GM23338 (cell line): ENCODE measurements at regions not wholly inside any gene's neighbourhood (a gene's known extent, or its start where the extent isn't known, plus 50 kb on each side); places are given as distances from the start of the nearest gene placed in this dataset.

Experiments used
- EZH2 ChIP-seq: fragments of 200-600 bp; sonication (generic); IDR thresholded peaks from one replicate; pipeline ENCODE4 v1.8.0; 2017; ENCODE audit warnings: antibody characterized with exemption, mild to moderate bottlenecking, low read depth; ENCODE audit not compliant: unreplicated experiment
- NANOG ChIP-seq: IDR thresholded peaks from 2 replicates; pipeline ENCODE4 v1.6.1; 2016; ENCODE audit warnings: antibody characterized with exemption, borderline replicate concordance
- TF ChIP-seq, protein P1 (sequence below): IDR thresholded peaks from one replicate; pipeline ENCODE4 v1.6.1; 2018; ENCODE audit warnings: antibody characterized with exemption; ENCODE audit not compliant: unreplicated experiment
- TF ChIP-seq, protein P2 (sequence below), 2 experiments: fragments of 200-600 bp in 1 of 2; sonication (generic) in 1 of 2; conservative IDR thresholded peaks; 2 replicates each; pipeline versions ENCODE4 v1.5.1 to v1.6.1; 2016 to 2017; ENCODE audit warnings: antibody characterized with exemption in 2 of 2, low read depth in 2 of 2, mild to moderate bottlenecking in 2 of 2, moderate library complexity in 1 of 2

DNA sequence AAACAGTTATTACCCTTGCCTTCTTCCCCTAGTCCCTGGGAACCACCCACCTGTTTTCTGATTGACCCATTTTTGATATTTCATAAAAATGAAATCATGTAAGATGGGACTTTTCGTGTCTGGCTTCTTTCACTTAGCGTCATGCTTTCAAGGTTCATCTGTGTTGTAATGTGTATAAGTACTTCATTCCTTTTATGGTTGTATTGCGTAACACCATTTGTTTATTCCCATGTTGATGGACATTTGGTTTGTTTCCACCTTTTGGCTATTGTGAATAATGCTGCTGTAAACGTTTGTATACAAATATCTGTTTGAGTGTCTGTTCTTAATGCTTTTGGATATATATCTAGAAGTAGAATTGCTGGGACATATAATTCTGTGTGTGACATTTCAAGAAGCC lies 650.1 kb upstream of the COX7C start:
- TF ChIP-seq, protein P1, sequence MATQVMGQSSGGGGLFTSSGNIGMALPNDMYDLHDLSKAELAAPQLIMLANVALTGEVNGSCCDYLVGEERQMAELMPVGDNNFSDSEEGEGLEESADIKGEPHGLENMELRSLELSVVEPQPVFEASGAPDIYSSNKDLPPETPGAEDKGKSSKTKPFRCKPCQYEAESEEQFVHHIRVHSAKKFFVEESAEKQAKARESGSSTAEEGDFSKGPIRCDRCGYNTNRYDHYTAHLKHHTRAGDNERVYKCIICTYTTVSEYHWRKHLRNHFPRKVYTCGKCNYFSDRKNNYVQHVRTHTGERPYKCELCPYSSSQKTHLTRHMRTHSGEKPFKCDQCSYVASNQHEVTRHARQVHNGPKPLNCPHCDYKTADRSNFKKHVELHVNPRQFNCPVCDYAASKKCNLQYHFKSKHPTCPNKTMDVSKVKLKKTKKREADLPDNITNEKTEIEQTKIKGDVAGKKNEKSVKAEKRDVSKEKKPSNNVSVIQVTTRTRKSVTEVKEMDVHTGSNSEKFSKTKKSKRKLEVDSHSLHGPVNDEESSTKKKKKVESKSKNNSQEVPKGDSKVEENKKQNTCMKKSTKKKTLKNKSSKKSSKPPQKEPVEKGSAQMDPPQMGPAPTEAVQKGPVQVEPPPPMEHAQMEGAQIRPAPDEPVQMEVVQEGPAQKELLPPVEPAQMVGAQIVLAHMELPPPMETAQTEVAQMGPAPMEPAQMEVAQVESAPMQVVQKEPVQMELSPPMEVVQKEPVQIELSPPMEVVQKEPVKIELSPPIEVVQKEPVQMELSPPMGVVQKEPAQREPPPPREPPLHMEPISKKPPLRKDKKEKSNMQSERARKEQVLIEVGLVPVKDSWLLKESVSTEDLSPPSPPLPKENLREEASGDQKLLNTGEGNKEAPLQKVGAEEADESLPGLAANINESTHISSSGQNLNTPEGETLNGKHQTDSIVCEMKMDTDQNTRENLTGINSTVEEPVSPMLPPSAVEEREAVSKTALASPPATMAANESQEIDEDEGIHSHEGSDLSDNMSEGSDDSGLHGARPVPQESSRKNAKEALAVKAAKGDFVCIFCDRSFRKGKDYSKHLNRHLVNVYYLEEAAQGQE = no peak
- TF ChIP-seq NANOG (no peak), EZH2 (no peak)
- TF ChIP-seq, protein P2, sequence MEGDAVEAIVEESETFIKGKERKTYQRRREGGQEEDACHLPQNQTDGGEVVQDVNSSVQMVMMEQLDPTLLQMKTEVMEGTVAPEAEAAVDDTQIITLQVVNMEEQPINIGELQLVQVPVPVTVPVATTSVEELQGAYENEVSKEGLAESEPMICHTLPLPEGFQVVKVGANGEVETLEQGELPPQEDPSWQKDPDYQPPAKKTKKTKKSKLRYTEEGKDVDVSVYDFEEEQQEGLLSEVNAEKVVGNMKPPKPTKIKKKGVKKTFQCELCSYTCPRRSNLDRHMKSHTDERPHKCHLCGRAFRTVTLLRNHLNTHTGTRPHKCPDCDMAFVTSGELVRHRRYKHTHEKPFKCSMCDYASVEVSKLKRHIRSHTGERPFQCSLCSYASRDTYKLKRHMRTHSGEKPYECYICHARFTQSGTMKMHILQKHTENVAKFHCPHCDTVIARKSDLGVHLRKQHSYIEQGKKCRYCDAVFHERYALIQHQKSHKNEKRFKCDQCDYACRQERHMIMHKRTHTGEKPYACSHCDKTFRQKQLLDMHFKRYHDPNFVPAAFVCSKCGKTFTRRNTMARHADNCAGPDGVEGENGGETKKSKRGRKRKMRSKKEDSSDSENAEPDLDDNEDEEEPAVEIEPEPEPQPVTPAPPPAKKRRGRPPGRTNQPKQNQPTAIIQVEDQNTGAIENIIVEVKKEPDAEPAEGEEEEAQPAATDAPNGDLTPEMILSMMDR (conservative IDR thresholded peaks at IDR 0.05; ENCODE audit: low read depth in 2 of 2) = no peak
